ENCODE measurements at regions not wholly inside any gene's neighbourhood (a gene's known extent, or its start where the extent isn't known, plus 50 kb on each side); places are given as distances from the start of the nearest gene placed in this dataset.

GRCh38 chr6:1487239-1487638 lies 97.9 kb downstream of the FOXF2 start:
- DNase-seq = no peak
- H3K27me3 Mint-ChIP-seq (ENCODE audit: low read depth) = peaks cover 5% of the 10 kb centered on the region
- H3K36me3 Mint-ChIP-seq (ENCODE audit: low read depth) = no peaks in the 10 kb centered on the region
- ATAC-seq = no peak
- H3K27ac Mint-ChIP-seq = no peak overlapping the region
- H3K4me1 Mint-ChIP-seq (ENCODE audit: low read depth) = no peaks in the 10 kb centered on the region
- no peak overlapping the region for H3K4me3 Mint-ChIP-seq
- H3K9me3 Mint-ChIP-seq (ENCODE audit: insufficient read depth) = no peaks in the 10 kb centered on the region
- ChIA-PET CTCF (no interaction called here), POLR2A (no interaction called here)

GRCh38 chr6:1491025-1491424 lies 101.6 kb downstream of the FOXF2 start:
- Mint-ChIP-seq H3K9me3 (ENCODE audit: insufficient read depth) (no peaks in the 10 kb centered on the region), H3K4me1 (ENCODE audit: low read depth) (no peaks in the 10 kb centered on the region), H3K27me3 (ENCODE audit: low read depth) (peaks cover 2% of the 10 kb centered on the region), H3K4me3 (no peak overlapping the region), H3K36me3 (ENCODE audit: low read depth) (no peaks in the 10 kb centered on the region), H3K27ac (no peak overlapping the region)
- ATAC-seq = no peak
- CTCF ChIA-PET = no interaction called here
- DNase-seq = no peak
- POLR2A ChIA-PET = no interaction called here

- no peaks in the 10 kb centered on the region for H3K27me3 Mint-ChIP-seq (ENCODE audit: low read depth)
- ChIA-PET POLR2A (no interaction called here), CTCF (no interaction called here)
- no peak overlapping the region for H3K27ac Mint-ChIP-seq
- H3K4me1 Mint-ChIP-seq (ENCODE audit: low read depth) = no peaks in the 10 kb centered on the region
- no peak overlapping the region for H3K4me3 Mint-ChIP-seq
- DNase-seq = no peak
- ATAC-seq = no peak
- H3K9me3 Mint-ChIP-seq (ENCODE audit: insufficient read depth) = no peaks in the 10 kb centered on the region
- H3K36me3 Mint-ChIP-seq (ENCODE audit: low read depth) = no peaks in the 10 kb centered on the region
Observed at GRCh38 chr6:1491591-1492319, 102.4 kb downstream of the FOXF2 start.

GRCh38 chr6:1494671-1495070 lies 105.3 kb downstream of the FOXF2 start:
- DNase-seq (no peak), ATAC-seq (no peak)
- H3K4me1 Mint-ChIP-seq (ENCODE audit: low read depth) = no peaks in the 10 kb centered on the region
- H3K27ac Mint-ChIP-seq = no peak overlapping the region
- no peaks in the 10 kb centered on the region for H3K27me3 Mint-ChIP-seq (ENCODE audit: low read depth)
- H3K9me3 Mint-ChIP-seq (ENCODE audit: insufficient read depth) = no peaks in the 10 kb centered on the region
- ChIA-PET CTCF (no interaction called here), POLR2A (no interaction called here)
- no peaks in the 10 kb centered on the region for H3K36me3 Mint-ChIP-seq (ENCODE audit: low read depth)
- no peak overlapping the region for H3K4me3 Mint-ChIP-seq

- POLR2A ChIA-PET = no interaction called here
- DNase-seq (no peak), ATAC-seq (no peak)
- Mint-ChIP-seq H3K4me3 (no peak overlapping the region), H3K27ac (no peak overlapping the region), H3K27me3 (ENCODE audit: low read depth) (no peaks in the 10 kb centered on the region), H3K36me3 (ENCODE audit: low read depth) (no peaks in the 10 kb centered on the region), H3K9me3 (ENCODE audit: insufficient read depth) (no peaks in the 10 kb centered on the region), H3K4me1 (ENCODE audit: low read depth) (no peaks in the 10 kb centered on the region)
- CTCF ChIA-PET = no interaction called here
Observed at GRCh38 chr6:1495344-1495743, 106.0 kb downstream of the FOXF2 start.

GRCh38 chr6:1496092-1496491 lies 106.7 kb downstream of the FOXF2 start:
- POLR2A ChIA-PET = no interaction called here
- Mint-ChIP-seq H3K9me3 (ENCODE audit: insufficient read depth) (no peaks in the 10 kb centered on the region), H3K27me3 (ENCODE audit: low read depth) (no peaks in the 10 kb centered on the region), H3K27ac (no peak overlapping the region), H3K4me1 (ENCODE audit: low read depth) (no peaks in the 10 kb centered on the region), H3K4me3 (no peak overlapping the region), H3K36me3 (ENCODE audit: low read depth) (no peaks in the 10 kb centered on the region)
- ATAC-seq (no peak), DNase-seq (no peak)
- CTCF ChIA-PET = no interaction called here

- no peaks in the 10 kb centered on the region for H3K36me3 Mint-ChIP-seq (ENCODE audit: low read depth)
- ATAC-seq (no peak), DNase-seq (no peak)
- H3K9me3 Mint-ChIP-seq (ENCODE audit: insufficient read depth) = no peaks in the 10 kb centered on the region
- H3K27ac Mint-ChIP-seq = no peak overlapping the region
- ChIA-PET POLR2A (no interaction called here), CTCF (no interaction called here)
- H3K27me3 Mint-ChIP-seq (ENCODE audit: low read depth) = peaks cover 5% of the 10 kb centered on the region
- H3K4me1 Mint-ChIP-seq (ENCODE audit: low read depth) = no peaks in the 10 kb centered on the region
- no peak overlapping the region for H3K4me3 Mint-ChIP-seq
Observed at GRCh38 chr6:1496836-1497760, 107.7 kb downstream of the FOXF2 start.

- no peak for DNase-seq
- Mint-ChIP-seq H3K27ac (no peak overlapping the region), H3K4me3 (no peak overlapping the region), H3K9me3 (ENCODE audit: insufficient read depth) (no peaks in the 10 kb centered on the region), H3K4me1 (ENCODE audit: low read depth) (no peaks in the 10 kb centered on the region), H3K36me3 (ENCODE audit: low read depth) (no peaks in the 10 kb centered on the region), H3K27me3 (ENCODE audit: low read depth) (peaks cover 5% of the 10 kb centered on the region)
- no peak for ATAC-seq
- ChIA-PET CTCF (no interaction called here), POLR2A (no interaction called here)
Observed at GRCh38 chr6:1497761-1498105, 108.4 kb downstream of the FOXF2 start.

- ATAC-seq (no peak), DNase-seq (no peak)
- Mint-ChIP-seq H3K9me3 (ENCODE audit: insufficient read depth) (no peaks in the 10 kb centered on the region), H3K27me3 (ENCODE audit: low read depth) (peaks cover 5% of the 10 kb centered on the region), H3K27ac (no peak overlapping the region), H3K4me3 (no peak overlapping the region), H3K4me1 (ENCODE audit: low read depth) (no peaks in the 10 kb centered on the region), H3K36me3 (ENCODE audit: low read depth) (no peaks in the 10 kb centered on the region)
- CTCF ChIA-PET = no interaction called here
- POLR2A ChIA-PET = no interaction called here
Observed at GRCh38 chr6:1498491-1499113, 109.2 kb downstream of the FOXF2 start.

GRCh38 chr6:1499777-1500176 lies 109.9 kb upstream of the FOXC1 start:
- POLR2A ChIA-PET = no interaction called here
- CTCF ChIA-PET = no interaction called here
- Mint-ChIP-seq H3K27me3 (ENCODE audit: low read depth) (peaks cover 5% of the 10 kb centered on the region), H3K36me3 (ENCODE audit: low read depth) (no peaks in the 10 kb centered on the region), H3K9me3 (ENCODE audit: insufficient read depth) (no peaks in the 10 kb centered on the region), H3K27ac (no peak overlapping the region), H3K4me3 (no peak overlapping the region), H3K4me1 (ENCODE audit: low read depth) (no peaks in the 10 kb centered on the region)
- DNase-seq = no peak
- ATAC-seq = no peak

GRCh38 chr6:1500913-1501312 lies 108.8 kb upstream of the FOXC1 start:
- Mint-ChIP-seq H3K4me3 (no peak overlapping the region), H3K27me3 (ENCODE audit: low read depth) (peaks cover 5% of the 10 kb centered on the region), H3K27ac (no peak overlapping the region), H3K36me3 (ENCODE audit: low read depth) (no peaks in the 10 kb centered on the region), H3K9me3 (ENCODE audit: insufficient read depth) (no peaks in the 10 kb centered on the region), H3K4me1 (ENCODE audit: low read depth) (no peaks in the 10 kb centered on the region)
- no peak for DNase-seq
- ATAC-seq = no peak
- ChIA-PET POLR2A (no interaction called here), CTCF (no interaction called here)

GRCh38 chr6:1502041-1502440 lies 107.7 kb upstream of the FOXC1 start:
- ChIA-PET CTCF (no interaction called here), POLR2A (no interaction called here)
- H3K27ac Mint-ChIP-seq = no peak overlapping the region
- DNase-seq (no peak), ATAC-seq (no peak)
- H3K27me3 Mint-ChIP-seq (ENCODE audit: low read depth) = peaks cover 5% of the 10 kb centered on the region
- H3K4me1 Mint-ChIP-seq (ENCODE audit: low read depth) = no peaks in the 10 kb centered on the region
- H3K4me3 Mint-ChIP-seq = no peak overlapping the region
- no peaks in the 10 kb centered on the region for H3K9me3 Mint-ChIP-seq (ENCODE audit: insufficient read depth)
- H3K36me3 Mint-ChIP-seq (ENCODE audit: low read depth) = no peaks in the 10 kb centered on the region

All from activated CD8-positive, alpha-beta T cell treated with anti-CD3 and anti-CD28 coated beads, Interleukin-2, amount 10 ng/mL, durations not matched to agents 7 days and 5 days (primary cell).